Karpas-422 (cell line): ENCODE measurements at regions not wholly inside any gene's neighbourhood (a gene's known extent, or its start where the extent isn't known, plus 50 kb on each side); places are given as distances from the start of the nearest gene placed in this dataset.

Source experiments
- DNase-seq: peaks from one replicate; pipeline ENCODE4 v3.0.0-alpha.2; 2015
- H2AFZ ChIP-seq: fragments of 200-600 bp; sonication (generic); 2 replicates; pipeline ENCODE4 v1.6.1; 2014; ENCODE audit warnings: antibody characterized with exemption, low read length, mixed read lengths
- H3K27ac ChIP-seq: fragments of 200-600 bp; sonication (generic); 2 replicates; pipeline ENCODE4 v1.5.1; 2014; ENCODE audit warnings: mild to moderate bottlenecking, low read length, moderate library complexity
- H3K27me3 ChIP-seq: fragments of 200-600 bp; sonication (generic); 2 replicates; pipeline ENCODE4 v1.6.1; 2014; ENCODE audit warnings: low read length, mixed read lengths
- H3K36me3 ChIP-seq: fragments of 200-600 bp; sonication (generic); 2 replicates; pipeline ENCODE4 v1.6.1; 2014; ENCODE audit warnings: low read length, mixed read lengths; ENCODE audit not compliant: insufficient read depth
- H3K4me1 ChIP-seq: fragments of 200-600 bp; sonication (generic); 2 replicates; pipeline ENCODE4 v1.6.1; 2014; ENCODE audit warnings: mild to moderate bottlenecking, low read length, mixed read lengths
- H3K4me2 ChIP-seq: fragments of 200-600 bp; sonication (generic); 2 replicates; pipeline ENCODE4 v1.6.1; 2014; ENCODE audit warnings: low read length, low read depth, mild to moderate bottlenecking; ENCODE audit not compliant: poor library complexity, severe bottlenecking
- H3K4me3 ChIP-seq: fragments of 200-600 bp; sonication (generic); 2 replicates; pipeline ENCODE4 v1.5.1; 2014; ENCODE audit warnings: mild to moderate bottlenecking, antibody characterized with exemption, low read length, mixed read lengths
- H3K79me2 ChIP-seq: fragments of 200-600 bp; sonication (generic); 2 replicates; pipeline ENCODE4 v1.6.1; 2014; ENCODE audit warnings: mild to moderate bottlenecking, low read length, mixed read lengths
- H3K9ac ChIP-seq: fragments of 200-600 bp; sonication (generic); 2 replicates; pipeline ENCODE4 v1.6.0; 2014; ENCODE audit warnings: low read length
- H3K9me2 ChIP-seq: fragments of 200-600 bp; sonication (generic), shearing (Covaris generic); replicated peaks from 2 replicates; pipeline ENCODE4 v1.6.0; 2014; ENCODE audit warnings: mild to moderate bottlenecking, low read length, moderate library complexity; ENCODE audit not compliant: insufficient read depth
- H3K9me3 ChIP-seq: fragments of 300-700, 200-600 bp; sonication (generic); 2 replicates; pipeline ENCODE4 v1.6.1; 2014; ENCODE audit warnings: low read length, mixed read lengths
- H4K20me1 ChIP-seq: fragments of 200-600 bp; sonication (generic); 2 replicates; pipeline ENCODE4 v1.6.1; 2014; ENCODE audit warnings: mild to moderate bottlenecking, antibody characterized with exemption, low read length, low read depth; ENCODE audit not compliant: insufficient read depth

DNA sequence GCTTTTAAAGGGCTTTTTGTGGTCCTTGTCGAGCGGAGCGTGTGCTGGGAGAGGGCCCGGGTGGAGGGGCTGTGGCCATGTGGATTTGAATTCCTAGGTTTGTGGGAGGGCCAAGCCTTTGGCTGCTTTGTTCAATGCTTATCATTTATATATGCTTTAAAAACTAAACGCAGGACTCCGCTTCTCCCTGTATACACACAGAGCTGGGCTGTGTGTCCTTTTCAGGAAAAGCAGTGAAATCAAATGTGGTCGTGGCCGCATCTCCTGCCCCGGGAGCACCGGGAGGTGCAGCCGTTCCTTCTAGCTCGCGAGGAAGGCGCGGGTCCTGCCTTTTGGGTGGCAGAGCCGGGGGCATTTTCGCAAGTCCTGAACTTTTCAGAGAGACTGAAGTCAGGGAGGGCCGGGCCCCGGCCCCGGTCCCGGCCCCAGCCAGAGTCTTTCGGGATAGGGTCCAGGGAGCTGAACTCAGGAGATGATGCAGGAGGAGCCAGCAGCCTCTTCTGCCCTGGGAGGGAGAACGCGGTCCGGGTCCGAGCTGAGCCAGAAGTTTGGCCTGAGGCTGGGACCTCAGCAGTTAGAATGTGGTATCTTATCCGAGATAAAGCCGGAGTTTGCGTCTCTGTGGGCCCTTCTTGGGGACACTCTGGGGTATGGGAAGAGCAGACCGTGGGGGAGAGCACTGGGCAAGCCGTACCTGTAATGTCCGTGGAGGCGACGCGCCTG, 158.8 kb downstream of the C9orf152 start:
- Histone ChIP-seq H4K20me1 (no peaks in the 10 kb centered on the region), H3K27me3 (no peaks in the 10 kb centered on the region), H2AFZ (peak overlapping the region; percentile 81), H3K36me3 (no peaks in the 10 kb centered on the region), H3K79me2 (no peaks in the 10 kb centered on the region), H3K9me3 (no peaks in the 10 kb centered on the region), H3K9me2 (no peaks in the 10 kb centered on the region), H3K4me3 (peak overlapping the region; percentile 71), H3K4me2 (peak overlapping the region; percentile 89), H3K27ac (no peak overlapping the region), H3K4me1 (peaks cover 23% of the 10 kb centered on the region), H3K9ac (peak overlapping the region; percentile 59)
- DNase-seq: peak; percentile 44

DNA sequence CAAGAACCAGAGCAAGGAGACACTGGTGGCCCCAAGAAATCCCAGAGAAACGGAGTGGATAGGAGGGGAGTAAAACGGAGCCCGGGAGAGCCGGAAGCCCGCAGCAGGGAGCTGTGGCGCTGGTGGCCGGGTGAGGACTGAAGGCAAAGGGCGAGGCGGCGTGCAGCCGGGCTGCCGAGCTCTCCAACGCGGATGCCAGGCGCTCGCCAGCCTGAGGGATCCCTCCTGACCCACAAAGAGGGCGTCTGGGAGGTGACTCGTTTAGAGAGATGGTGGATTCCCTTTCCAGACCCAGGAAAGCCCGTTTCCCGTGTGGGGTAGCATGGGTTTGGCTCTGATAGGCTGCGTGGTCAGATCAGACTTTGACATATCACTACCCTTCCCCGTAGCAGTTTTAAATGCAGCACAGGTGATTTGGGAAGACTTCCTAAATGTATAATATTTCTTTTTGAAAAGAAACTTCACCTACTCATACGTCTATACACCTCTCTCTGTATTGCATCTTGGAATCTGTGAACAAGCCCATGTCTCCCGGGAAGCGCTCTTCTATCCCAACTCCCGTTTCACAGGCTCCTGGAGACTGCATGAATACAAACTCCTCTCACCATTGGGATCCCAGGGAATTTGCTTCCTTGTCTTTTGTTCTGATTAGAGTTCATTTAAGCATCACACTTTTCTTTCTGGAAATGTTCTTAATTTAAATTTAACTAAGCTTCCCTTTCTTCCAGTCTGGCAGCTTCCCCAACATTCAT, 158.1 kb downstream of the C9orf152 start:
- H3K79me2 ChIP-seq: no peaks in the 10 kb centered on the region
- H3K9me3 ChIP-seq: no peaks in the 10 kb centered on the region
- no peaks in the 10 kb centered on the region for H3K27me3 ChIP-seq
- peak overlapping the region; percentile 71; the same call in 1 of the 2 replicates for H3K4me3 ChIP-seq
- H3K9ac ChIP-seq: peak overlapping the region; percentile 59
- peak overlapping the region; percentile 89 for H3K4me2 ChIP-seq
- DNase-seq: peak; percentile 48
- no peak overlapping the region for H3K27ac ChIP-seq
- H4K20me1 ChIP-seq: no peaks in the 10 kb centered on the region
- peaks cover 23% of the 10 kb centered on the region for H3K4me1 ChIP-seq
- H3K9me2 ChIP-seq: no peaks in the 10 kb centered on the region
- peak overlapping the region; percentile 81 for H2AFZ ChIP-seq
- H3K36me3 ChIP-seq: no peaks in the 10 kb centered on the region

DNA sequence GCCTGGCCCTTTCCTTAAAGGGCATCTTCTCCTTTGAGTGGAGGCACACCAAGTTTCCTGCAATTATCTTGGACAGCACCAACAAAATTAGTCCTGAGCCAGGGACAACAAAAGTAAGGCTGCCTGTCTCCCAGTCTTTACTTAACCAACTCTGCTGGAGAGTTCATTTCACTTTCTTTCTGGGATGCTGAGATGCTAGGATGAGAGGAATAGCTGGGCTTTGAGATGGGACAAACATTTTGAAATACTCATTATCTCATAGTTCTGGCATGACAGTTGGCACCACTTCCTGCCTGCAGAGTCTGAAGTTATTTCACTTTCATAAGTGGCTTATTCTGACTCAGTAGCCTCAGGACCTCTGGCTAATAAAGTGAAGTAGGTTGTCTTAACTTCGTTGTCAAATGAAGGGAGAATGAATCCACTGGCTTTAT, 157.0 kb downstream of the C9orf152 start:
- Histone ChIP-seq H4K20me1 (no peaks in the 10 kb centered on the region), H3K27me3 (no peaks in the 10 kb centered on the region), H3K4me3 (no peak overlapping the region), H3K9me3 (no peaks in the 10 kb centered on the region), H3K9ac (no peak overlapping the region), H2AFZ (no peak overlapping the region), H3K36me3 (no peaks in the 10 kb centered on the region), H3K27ac (no peak overlapping the region), H3K4me1 (peaks cover 23% of the 10 kb centered on the region), H3K79me2 (no peaks in the 10 kb centered on the region), H3K9me2 (no peaks in the 10 kb centered on the region), H3K4me2 (no peak overlapping the region)
- no peak for DNase-seq

GRCh38 chr9:110056062-110056461, 151.9 kb downstream of the C9orf152 start:
- Histone ChIP-seq H3K9me3 (no peaks in the 10 kb centered on the region), H3K9me2 (no peaks in the 10 kb centered on the region), H3K79me2 (no peaks in the 10 kb centered on the region), H3K4me2 (no peak overlapping the region), H4K20me1 (no peaks in the 10 kb centered on the region), H3K4me3 (no peak overlapping the region), H2AFZ (no peak overlapping the region), H3K27me3 (no peaks in the 10 kb centered on the region), H3K36me3 (no peaks in the 10 kb centered on the region), H3K4me1 (peaks cover 10% of the 10 kb centered on the region), H3K9ac (no peak overlapping the region), H3K27ac (no peak overlapping the region)
- DNase-seq: no peak

GRCh38 chr9:110058304-110058953, 149.5 kb downstream of the C9orf152 start:
- peak overlapping the region; percentile 16; the same call in 1 of the 2 replicates for H2AFZ ChIP-seq
- peak overlapping the region; percentile 32 for H3K4me2 ChIP-seq
- DNase-seq: peak; percentile 78
- no peaks in the 10 kb centered on the region for H3K27me3 ChIP-seq
- no peaks in the 10 kb centered on the region for H3K9me3 ChIP-seq
- H3K4me3 ChIP-seq: no peak overlapping the region
- H3K9me2 ChIP-seq: no peaks in the 10 kb centered on the region
- no peaks in the 10 kb centered on the region for H4K20me1 ChIP-seq
- no peaks in the 10 kb centered on the region for H3K36me3 ChIP-seq
- peaks cover 10% of the 10 kb centered on the region for H3K4me1 ChIP-seq
- H3K9ac ChIP-seq: no peak overlapping the region
- H3K79me2 ChIP-seq: no peaks in the 10 kb centered on the region
- H3K27ac ChIP-seq: no peak overlapping the region

DNA sequence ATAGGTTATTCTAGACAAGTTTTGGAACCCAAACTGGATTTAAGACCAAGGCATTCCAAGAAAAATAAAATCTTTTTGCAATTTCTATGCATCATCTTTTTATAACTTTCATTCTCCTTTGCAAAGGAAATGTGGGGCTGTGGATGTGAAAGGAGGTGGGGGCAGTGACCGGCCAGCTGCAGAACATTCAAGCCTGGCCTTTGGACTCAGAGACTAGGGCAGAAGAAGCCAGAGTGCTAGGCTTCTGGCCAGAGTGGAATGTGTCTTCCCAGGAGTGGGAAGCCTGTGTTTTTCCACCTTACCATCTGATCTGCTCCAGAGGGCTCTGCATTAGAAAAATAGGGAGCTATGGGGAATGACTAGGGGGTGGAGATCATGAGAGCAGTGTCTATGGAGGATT, 148.5 kb downstream of the C9orf152 start:
- Histone ChIP-seq H3K36me3 (no peaks in the 10 kb centered on the region), H4K20me1 (no peaks in the 10 kb centered on the region)

DNA sequence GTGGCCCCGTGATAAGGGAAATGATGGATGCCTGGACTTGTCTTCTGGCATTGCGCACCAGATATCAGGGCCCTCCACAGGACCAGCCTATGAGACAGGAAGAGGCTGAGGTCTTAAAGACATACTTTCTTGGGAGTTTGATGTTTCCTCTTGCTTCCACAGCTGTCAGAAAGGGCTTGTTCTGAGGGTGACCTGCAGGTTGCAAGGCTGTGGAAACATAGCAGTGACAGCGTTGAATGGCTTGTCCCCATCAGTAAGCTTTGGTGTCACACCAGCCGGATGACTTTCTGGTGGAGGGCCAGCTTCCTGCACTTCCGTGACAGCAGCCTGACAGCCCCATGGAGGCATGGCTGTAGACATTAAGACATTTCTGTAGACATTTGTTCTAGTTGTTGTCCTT, 143.2 kb downstream of the C9orf152 start:
- H3K4me1 ChIP-seq: no peaks in the 10 kb centered on the region
- H3K27ac ChIP-seq: no peak overlapping the region
- H3K9ac ChIP-seq: no peak overlapping the region
- H3K36me3 ChIP-seq: no peaks in the 10 kb centered on the region
- H3K79me2 ChIP-seq: no peaks in the 10 kb centered on the region
- no peaks in the 10 kb centered on the region for H3K9me3 ChIP-seq
- H3K9me2 ChIP-seq: no peaks in the 10 kb centered on the region
- no peak overlapping the region for H3K4me3 ChIP-seq
- DNase-seq: no peak
- H3K4me2 ChIP-seq: no peak overlapping the region
- no peaks in the 10 kb centered on the region for H4K20me1 ChIP-seq
- H3K27me3 ChIP-seq: no peaks in the 10 kb centered on the region
- H2AFZ ChIP-seq: no peak overlapping the region

More for the DNA sequence above, 148.5 kb downstream of the C9orf152 start:
- Histone ChIP-seq H3K9me2 (no peaks in the 10 kb centered on the region), H3K27me3 (no peaks in the 10 kb centered on the region), H3K4me1 (peaks cover 10% of the 10 kb centered on the region), H3K4me3 (no peak overlapping the region), H3K9ac (no peak overlapping the region), H3K79me2 (no peaks in the 10 kb centered on the region), H3K4me2 (no peak overlapping the region), H3K9me3 (no peaks in the 10 kb centered on the region), H3K27ac (no peak overlapping the region), H2AFZ (no peak overlapping the region)
- no peak for DNase-seq

DNA sequence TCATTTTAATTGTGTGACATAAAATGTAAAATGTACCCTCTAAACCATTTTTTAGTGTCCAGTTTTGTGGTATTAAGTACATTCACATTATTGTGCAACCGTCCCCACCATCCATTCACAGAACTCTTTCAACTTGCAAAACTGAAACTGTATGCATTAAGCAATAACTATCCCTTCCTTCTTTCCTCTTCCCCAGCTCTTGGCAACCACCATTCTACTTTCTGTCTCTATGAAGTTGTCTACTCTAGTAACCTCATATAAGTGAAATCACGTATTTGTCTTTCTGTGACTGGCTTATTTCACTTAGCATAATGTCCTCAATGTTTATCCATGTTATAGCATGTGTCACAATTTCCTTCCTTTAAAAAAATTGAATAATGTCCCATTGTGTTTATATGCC, 142.4 kb downstream of the C9orf152 start:
- Histone ChIP-seq H3K27ac (no peak overlapping the region), H3K9ac (no peak overlapping the region), H3K27me3 (no peaks in the 10 kb centered on the region), H3K79me2 (no peaks in the 10 kb centered on the region), H3K36me3 (no peaks in the 10 kb centered on the region), H4K20me1 (no peaks in the 10 kb centered on the region), H3K4me3 (no peak overlapping the region), H3K9me3 (no peaks in the 10 kb centered on the region), H2AFZ (no peak overlapping the region), H3K4me2 (no peak overlapping the region), H3K9me2 (no peaks in the 10 kb centered on the region), H3K4me1 (no peaks in the 10 kb centered on the region)
- DNase-seq: no peak
